Inferior parietal cortex (tissue), 1 donor: ENCODE measurements at regions not wholly inside any gene's neighbourhood (a gene's known extent, or its start where the extent isn't known, plus 50 kb on each side); places are given as distances from the start of the nearest gene placed in this dataset.

Experiments
- DNase-seq: peaks from one replicate; pipeline ENCODE4 v3.0.0-alpha.2; 2016; ENCODE audit errors: extremely low spot score

GRCh38 chr17:77898521-77899434, 59.7 kb upstream of the TNRC6C start:
- no peak for DNase-seq

- no peak for DNase-seq
These were observed 59.0 kb upstream of the TNRC6C start for GRCh38 chr17:77899498-77899897.

- DNase-seq: no peak
These were observed 57.0 kb upstream of the TNRC6C start for GRCh38 chr17:77901481-77901880.

GRCh38 chr17:77905266-77905665, 53.2 kb upstream of the TNRC6C start:
- no peak for DNase-seq

GRCh38 chr17:77905766-77906165, 52.7 kb upstream of the TNRC6C start:
- DNase-seq: no peak

GRCh38 chr17:77906377-77906871, 52.1 kb upstream of the TNRC6C start:
- no peak for DNase-seq

GRCh38 chr17:77907497-77908461, 50.7 kb upstream of the TNRC6C start:
- DNase-seq: no peak

- no peak for DNase-seq
These were observed 50.0 kb upstream of the TNRC6C start for GRCh38 chr17:77908501-77908900.
